ENCODE measurements at regions not wholly inside any gene's neighbourhood (a gene's known extent, or its start where the extent isn't known, plus 50 kb on each side); places are given as distances from the start of the nearest gene placed in this dataset.

- DNase-seq (ENCODE audit: low read depth in 2 of 2) = no peak
- H3K4me3 ChIP-seq (replicated peaks in 1 of 2; ENCODE audit: low read depth in 2 of 2, low read length in 2 of 2) = no peak overlapping the region
- no peak for TF ChIP-seq CTCF (IDR thresholded peaks at IDR 0.05; ENCODE audit: low read depth, low read length)
These were observed 64.6 kb downstream of the GADD45G start for GRCh38 chr9:89669361-89669842.

GRCh38 chr9:89670114-89670513 lies 65.3 kb downstream of the GADD45G start:
- DNase-seq (ENCODE audit: low read depth in 2 of 2) = no peak
- H3K4me3 ChIP-seq (replicated peaks in 1 of 2; ENCODE audit: low read depth in 2 of 2, low read length in 2 of 2) = no peak overlapping the region
- no peak for TF ChIP-seq CTCF (IDR thresholded peaks at IDR 0.05; ENCODE audit: low read depth, low read length)

GRCh38 chr9:89670801-89671434 lies 66.1 kb downstream of the GADD45G start:
- no peak overlapping the region for H3K4me3 ChIP-seq (replicated peaks in 1 of 2; ENCODE audit: low read depth in 2 of 2, low read length in 2 of 2)
- no peak for DNase-seq (ENCODE audit: low read depth in 2 of 2)
- no peak for TF ChIP-seq CTCF (IDR thresholded peaks at IDR 0.05; ENCODE audit: low read depth, low read length)

- DNase-seq (ENCODE audit: low read depth in 2 of 2) = no peak
- TF ChIP-seq CTCF (IDR thresholded peaks at IDR 0.05; ENCODE audit: low read depth, low read length) = no peak
- no peak overlapping the region for H3K4me3 ChIP-seq (replicated peaks in 1 of 2; ENCODE audit: low read depth in 2 of 2, low read length in 2 of 2)
These were observed 69.8 kb downstream of the GADD45G start for GRCh38 chr9:89674667-89675057.

- DNase-seq (ENCODE audit: low read depth in 2 of 2) = peak in 1 of 2 donors; percentile 7
- TF ChIP-seq CTCF (IDR thresholded peaks at IDR 0.05; ENCODE audit: low read depth, low read length) = no peak
- no peak overlapping the region for H3K4me3 ChIP-seq (replicated peaks in 1 of 2; ENCODE audit: low read depth in 2 of 2, low read length in 2 of 2)
These were observed 70.4 kb downstream of the GADD45G start for GRCh38 chr9:89675058-89675742.

GRCh38 chr9:89676281-89676680 lies 71.5 kb downstream of the GADD45G start:
- TF ChIP-seq CTCF (IDR thresholded peaks at IDR 0.05; ENCODE audit: low read depth, low read length) = no peak
- DNase-seq (ENCODE audit: low read depth in 2 of 2) = no peak
- no peak overlapping the region for H3K4me3 ChIP-seq (replicated peaks in 1 of 2; ENCODE audit: low read depth in 2 of 2, low read length in 2 of 2)
